SK-N-SH treated with all-trans-retinoic acid at 6 μM for 48 hours (cell line): ENCODE measurements at regions not wholly inside any gene's neighbourhood (a gene's known extent, or its start where the extent isn't known, plus 50 kb on each side); places are given as distances from the start of the nearest gene placed in this dataset.

Experiments used
- ARNTL ChIP-seq: fragments of 450-650 bp; formaldehyde crosslinking; IDR thresholded peaks from 2 replicates; pipeline ENCODE4 v1.5.0; 2020; ENCODE audit warnings: low read depth, mild to moderate bottlenecking, moderate library complexity, borderline replicate concordance
- ESRRG ChIP-seq: fragments of 250-450 bp; sonication (Bioruptor Pico); IDR thresholded peaks from 2 replicates; pipeline ENCODE4 v1.6.1; 2021; ENCODE audit warnings: mild to moderate bottlenecking
- PATZ1 ChIP-seq: fragments of 250-450 bp; sonication (Bioruptor Pico); IDR thresholded peaks from 2 replicates; pipeline ENCODE4 v1.8.0; 2020; ENCODE audit warnings: mild to moderate bottlenecking, moderate library complexity, borderline replicate concordance
- ZFP3 ChIP-seq: fragments of 250-450 bp; sonication (Bioruptor Pico); IDR thresholded peaks from 2 replicates; pipeline ENCODE4 v1.5.0; 2020; ENCODE audit warnings: mild to moderate bottlenecking, moderate library complexity
- ZFP30 ChIP-seq: fragments of 450-650 bp; formaldehyde crosslinking; IDR thresholded peaks from 2 replicates; pipeline ENCODE4 v1.5.0; 2022; ENCODE audit warnings: mild to moderate bottlenecking, moderate library complexity

DNA sequence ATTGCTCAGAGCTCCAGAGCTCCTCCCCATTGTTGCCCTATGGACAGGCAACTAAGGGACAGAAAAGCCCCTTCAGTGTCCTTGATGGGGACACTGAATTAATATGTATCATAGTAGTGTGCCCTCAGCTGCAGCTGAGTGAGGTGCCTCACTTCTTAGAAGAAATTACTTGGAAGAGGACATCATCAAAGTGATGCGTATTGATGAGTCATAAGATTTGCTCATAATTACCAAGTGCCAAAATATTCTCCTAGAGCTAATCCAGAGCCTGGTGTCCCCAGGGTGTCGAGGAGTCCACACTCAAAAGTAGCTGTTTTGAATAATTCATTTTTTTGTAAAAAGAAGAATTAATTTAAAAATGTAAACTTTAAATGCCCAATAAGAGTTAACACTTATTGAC is 200.7 kb upstream of the SEMA6D start:
- TF ChIP-seq PATZ1 (CRISPR knock-in tag) = no peak
- no peak for TF ChIP-seq ZFP30 (CRISPR knock-in tag)
- no peak for TF ChIP-seq ARNTL (CRISPR knock-in tag)
- TF ChIP-seq ESRRG (CRISPR knock-in tag) = no peak
- no peak for TF ChIP-seq ZFP3
